GM19023 (cell line): ENCODE measurements at regions not wholly inside any gene's neighbourhood (a gene's known extent, or its start where the extent isn't known, plus 50 kb on each side); places are given as distances from the start of the nearest gene placed in this dataset.
"Not testable (repeated sequence)": the region's sequence is repeated elsewhere in the genome, so short reads cannot be mapped to it uniquely, and the experiment has no call there.

Experiments
- ATAC-seq: cut with Tn5 transposase; IDR thresholded peaks from one replicate; pipeline ENCODE4 v1.9.1; 2021; ENCODE audit warnings: mild to moderate bottlenecking, moderate library complexity; ENCODE audit not compliant: unreplicated experiment

GRCh38 chr12:9450127-9450567 lies 157.6 kb downstream of the KLRB1 start:
- ATAC-seq, result not testable (repeated sequence)

- ATAC-seq, result not testable (repeated sequence)
These were observed 158.0 kb downstream of the KLRB1 start for GRCh38 chr12:9449657-9450126.

GRCh38 chr12:9449181-9449580 lies 158.5 kb downstream of the KLRB1 start:
- no peak for ATAC-seq

GRCh38 chr12:9448648-9449047 lies 159.1 kb downstream of the KLRB1 start:
- ATAC-seq, result not testable (repeated sequence)

GRCh38 chr12:9447791-9448614 lies 159.7 kb downstream of the KLRB1 start:
- ATAC-seq, result peak; percentile 74

- ATAC-seq, result peak; percentile 22
These were observed 160.6 kb downstream of the KLRB1 start for GRCh38 chr12:9446883-9447761.

- ATAC-seq, result not testable (repeated sequence)
These were observed 167.3 kb downstream of the KLRB1 start for GRCh38 chr12:9440428-9440827.

GRCh38 chr12:9435682-9436081 lies 172.0 kb downstream of the KLRB1 start:
- ATAC-seq, result not testable (repeated sequence)

GRCh38 chr12:9430385-9430784 lies 177.3 kb downstream of the KLRB1 start:
- ATAC-seq, result not testable (repeated sequence)

- ATAC-seq, result not testable (repeated sequence)
These were observed 178.9 kb downstream of the KLRB1 start for GRCh38 chr12:9428856-9429255.

GRCh38 chr12:9425429-9425828 lies 182.3 kb downstream of the KLRB1 start:
- not testable (repeated sequence) for ATAC-seq

- not testable (repeated sequence) for ATAC-seq
These were observed 183.5 kb downstream of the KLRB1 start for GRCh38 chr12:9424175-9424740.

GRCh38 chr12:9422689-9423088 lies 185.0 kb downstream of the KLRB1 start:
- peak; percentile 65 for ATAC-seq

- not testable (repeated sequence) for ATAC-seq
These were observed 186.1 kb downstream of the KLRB1 start for GRCh38 chr12:9421520-9422086.

GRCh38 chr12:9420817-9421519 lies 186.7 kb downstream of the KLRB1 start:
- ATAC-seq, result not testable (repeated sequence)

- not testable (repeated sequence) for ATAC-seq
These were observed 189.1 kb downstream of the KLRB1 start for GRCh38 chr12:9418669-9419041.

- not testable (repeated sequence) for ATAC-seq
These were observed 189.6 kb downstream of the KLRB1 start for GRCh38 chr12:9417947-9418668.

- ATAC-seq, result not testable (repeated sequence)
These were observed 190.4 kb downstream of the KLRB1 start for GRCh38 chr12:9417341-9417740.

- not testable (repeated sequence) for ATAC-seq
These were observed 191.4 kb downstream of the KLRB1 start for GRCh38 chr12:9416346-9416745.
